Hepatocyte (in vitro differentiated cells): ENCODE measurements at regions not wholly inside any gene's neighbourhood (a gene's known extent, or its start where the extent isn't known, plus 50 kb on each side); places are given as distances from the start of the nearest gene placed in this dataset.

Experiments used
- DNase-seq: peaks from one replicate; pipeline ENCODE4 v3.0.0-alpha.2; 2016; ENCODE audit warnings: low spot score
- H2AFZ ChIP-seq: fragments of 200-600 bp; sonication (generic); 2 replicates; pipeline ENCODE4 v1.6.0; 2016; ENCODE audit warnings: antibody characterized with exemption, mild to moderate bottlenecking
- H3K27ac ChIP-seq: fragments of 200-600 bp; sonication (generic); 2 replicates; pipeline ENCODE4 v1.5.1; 2016; ENCODE audit warnings: mild to moderate bottlenecking
- H3K27me3 ChIP-seq: fragments of 200-600 bp; sonication (generic); 2 replicates; pipeline ENCODE4 v1.6.1; 2016
- H3K36me3 ChIP-seq: fragments of 200-600 bp; sonication (generic); replicated peaks from 2 replicates; pipeline ENCODE4 v1.5.1; 2016; ENCODE audit warnings: low read depth; ENCODE audit not compliant: insufficient read depth
- H3K4me1 ChIP-seq: fragments of 200-600 bp; sonication (generic); 2 replicates; pipeline ENCODE4 v1.5.1; 2016; ENCODE audit warnings: mild to moderate bottlenecking, moderate library complexity; ENCODE audit not compliant: insufficient read depth
- H3K4me2 ChIP-seq: fragments of 200-600 bp; sonication (generic); 2 replicates; pipeline ENCODE4 v1.6.0; 2016
- H3K4me3 ChIP-seq: fragments of 200-600 bp; sonication (generic); 2 replicates; pipeline ENCODE4 v1.5.1; 2016; ENCODE audit warnings: mild to moderate bottlenecking
- H3K79me2 ChIP-seq: fragments of 200-600 bp; sonication (generic); 2 replicates; pipeline ENCODE4 v1.6.0; 2017; ENCODE audit warnings: mild to moderate bottlenecking
- H3K9me2 ChIP-seq: fragments of 200-600 bp; sonication (generic); replicated peaks from 2 replicates; pipeline ENCODE4 v1.6.0; 2017; ENCODE audit warnings: mild to moderate bottlenecking; ENCODE audit not compliant: insufficient read depth
- H3K9me3 ChIP-seq: fragments of 200-600 bp; sonication (generic); 2 replicates; pipeline ENCODE4 v1.5.1; 2016; ENCODE audit warnings: low read depth, mild to moderate bottlenecking
- H4K20me1 ChIP-seq: fragments of 200-600 bp; sonication (generic); 2 replicates; pipeline ENCODE4 v1.6.0; 2016; ENCODE audit warnings: mild to moderate bottlenecking; ENCODE audit not compliant: insufficient read depth, poor library complexity, severe bottlenecking
- CTCF ChIP-seq: fragments of 200-600 bp; sonication (generic); IDR thresholded peaks from 2 replicates; pipeline ENCODE4 v1.5.1; 2016; ENCODE audit warnings: antibody characterized with exemption, mild to moderate bottlenecking; ENCODE audit not compliant: poor library complexity
- EZH2 ChIP-seq: fragments of 200-600 bp; sonication (generic); IDR thresholded peaks from 2 replicates; pipeline ENCODE4 v1.6.1; 2016; ENCODE audit warnings: antibody characterized with exemption, mild to moderate bottlenecking, borderline replicate concordance
- EZH2phosphoT487 ChIP-seq: fragments of 200-600 bp; sonication (generic); IDR thresholded peaks from one replicate; pipeline ENCODE4 v1.6.1; 2018; ENCODE audit warnings: antibody characterized with exemption, mild to moderate bottlenecking, low read depth, moderate library complexity; ENCODE audit not compliant: unreplicated experiment, severe bottlenecking
- WGBS: methylation state at CpG from one replicate; pipeline ENCODE4 v1.1.6; 2016; ENCODE audit warnings: low lambda C conversion rate; ENCODE audit errors: missing lambda C conversion rate; 5-methylcytosine and 5-hydroxymethylcytosine counted together

- Histone ChIP-seq H3K4me1 (peaks cover 10% of the 10 kb centered on the region), H3K27ac (no peak overlapping the region), H2AFZ (no peak overlapping the region), H3K4me3 (no peak overlapping the region), H3K4me2 (no peak overlapping the region), H4K20me1 (no peaks in the 10 kb centered on the region), H3K27me3 (no peaks in the 10 kb centered on the region), H3K9me2 (no peaks in the 10 kb centered on the region), H3K36me3 (no peaks in the 10 kb centered on the region), H3K9me3 (no peaks in the 10 kb centered on the region), H3K79me2 (no peaks in the 10 kb centered on the region)
- TF ChIP-seq CTCF, result no peak
- no peak for TF ChIP-seq EZH2phosphoT487
- no peak for TF ChIP-seq EZH2
- no peak for DNase-seq
- WGBS, result 97% methylated on average over 2 of the region's 2 CpGs
These were observed 95.2 kb downstream of the TTC32 start for GRCh38 chr2:19806591-19806990.

DNA sequence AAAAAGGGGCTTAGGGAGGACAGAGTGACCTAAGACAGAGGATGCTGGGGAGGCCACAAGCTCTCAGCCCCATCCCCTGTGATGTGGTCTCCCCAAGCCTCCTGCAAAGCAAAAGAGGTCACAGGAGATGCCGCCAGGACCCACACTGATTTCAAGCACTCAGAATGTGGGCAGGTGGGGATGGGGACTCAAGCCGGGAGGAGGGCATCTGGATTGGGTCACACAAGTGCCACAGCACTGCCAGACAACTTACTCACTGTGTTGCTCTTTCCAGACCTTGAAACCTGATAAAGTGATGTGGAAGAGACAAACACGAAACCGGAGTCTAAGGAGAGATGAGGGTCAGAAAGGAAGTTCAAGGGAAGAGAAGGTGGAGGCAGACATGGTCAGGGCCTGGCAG, 95.7 kb downstream of the TTC32 start:
- H3K4me3 ChIP-seq, result no peak overlapping the region
- H3K4me2 ChIP-seq, result no peak overlapping the region
- peaks cover 10% of the 10 kb centered on the region for H3K4me1 ChIP-seq
- H3K27ac ChIP-seq, result no peak overlapping the region
- no peaks in the 10 kb centered on the region for H3K36me3 ChIP-seq
- no peaks in the 10 kb centered on the region for H4K20me1 ChIP-seq
- no peaks in the 10 kb centered on the region for H3K9me2 ChIP-seq
- no peak overlapping the region for H2AFZ ChIP-seq
- DNase-seq, result no peak
- no peaks in the 10 kb centered on the region for H3K9me3 ChIP-seq
- no peak for TF ChIP-seq EZH2
- TF ChIP-seq EZH2phosphoT487, result no peak
- TF ChIP-seq CTCF, result no peak
- H3K27me3 ChIP-seq, result no peaks in the 10 kb centered on the region
- no peaks in the 10 kb centered on the region for H3K79me2 ChIP-seq
- WGBS, result 77% methylated on average over 4 of the region's 4 CpGs

- Histone ChIP-seq H3K4me3 (no peak overlapping the region), H2AFZ (no peak overlapping the region), H3K36me3 (no peaks in the 10 kb centered on the region), H3K4me1 (peaks cover 10% of the 10 kb centered on the region), H4K20me1 (no peaks in the 10 kb centered on the region), H3K27me3 (no peaks in the 10 kb centered on the region), H3K79me2 (no peaks in the 10 kb centered on the region), H3K4me2 (no peak overlapping the region), H3K9me3 (no peaks in the 10 kb centered on the region), H3K27ac (no peak overlapping the region), H3K9me2 (no peaks in the 10 kb centered on the region)
- no peak for TF ChIP-seq EZH2phosphoT487
- no peak for TF ChIP-seq CTCF
- DNase-seq, result no peak
- 97% methylated on average over 4 of the region's 4 CpGs for WGBS
These were observed 96.5 kb downstream of the TTC32 start for GRCh38 chr2:19805266-19805665.

- Histone ChIP-seq H3K4me1 (peaks cover 10% of the 10 kb centered on the region), H3K27me3 (no peaks in the 10 kb centered on the region), H3K36me3 (no peaks in the 10 kb centered on the region), H2AFZ (no peak overlapping the region), H3K4me2 (no peak overlapping the region), H3K9me2 (no peaks in the 10 kb centered on the region), H4K20me1 (no peaks in the 10 kb centered on the region), H3K79me2 (no peaks in the 10 kb centered on the region), H3K4me3 (no peak overlapping the region), H3K9me3 (no peaks in the 10 kb centered on the region), H3K27ac (no peak overlapping the region)
- 81% methylated on average over 3 of the region's 3 CpGs for WGBS
- no peak for TF ChIP-seq CTCF
- no peak for DNase-seq
These were observed 97.0 kb downstream of the TTC32 start for GRCh38 chr2:19804639-19805260.
